CD4-positive, alpha-beta T cell (primary cell): ENCODE measurements at regions not wholly inside any gene's neighbourhood (a gene's known extent, or its start where the extent isn't known, plus 50 kb on each side); places are given as distances from the start of the nearest gene placed in this dataset.

Experiments
- ATAC-seq: fragments of 200-7000 bp; cut with Tn5 transposase; one replicate; pipeline ENCODE4 v1.10.0; 2022; ENCODE audit warnings: mild to moderate bottlenecking; ENCODE audit not compliant: poor library complexity
- CTCF ChIA-PET: fragments of 350-600 bp; sonication (Branson Sonifier 250); formaldehyde crosslinking; loops from one replicate; lab custom pipeline; 2021; ENCODE audit warnings: antibody characterized with exemption, inconsistent platforms; lab: Charles Lee
- POLR2A ChIA-PET: fragments of 350-600 bp; sonication (Branson Sonifier 250); formaldehyde crosslinking; loops from one replicate; lab custom pipeline; 2021; ENCODE audit warnings: antibody characterized with exemption, inconsistent platforms; lab: Charles Lee
- DNase-seq, 14 experiments: peaks; one replicate each; pipeline ENCODE4 v3.0.0-alpha.2; 2013 to 2020; ENCODE audit warnings: mixed read lengths in 2 of 14
- H3K27ac ChIP-seq, 2 donors: one replicate each; pipeline versions ENCODE4 v1.5.1 to v1.7.0; 2013; ENCODE audit warnings: low read length in 2 of 2, low read depth in 1 of 2, mild to moderate bottlenecking in 1 of 2
- H3K27me3 ChIP-seq, 2 experiments: 1 replicate in 1 of 2; 2 replicates in 1 of 2; pipeline versions ENCODE4 v1.6.1 to v1.7.0; 2013; ENCODE audit warnings: low read length in 2 of 2, control low read depth in 1 of 2, mild to moderate bottlenecking in 1 of 2, moderate library complexity in 1 of 2; ENCODE audit not compliant: insufficient read depth in 2 of 2, control insufficient read depth in 1 of 2
- H3K36me3 ChIP-seq: one replicate; pipeline ENCODE4 v1.6.1; 2013; ENCODE audit warnings: low read length, control low read depth; ENCODE audit not compliant: insufficient read depth
- H3K4me1 ChIP-seq: one replicate; pipeline ENCODE4 v1.6.1; 2013; ENCODE audit warnings: low read length, control low read depth; ENCODE audit not compliant: insufficient read depth
- H3K4me3 ChIP-seq: one replicate; pipeline ENCODE4 v1.5.1; 2013; ENCODE audit warnings: mild to moderate bottlenecking, low read length, moderate library complexity
- H3K9me3 ChIP-seq, 2 experiments: 1 replicate in 1 of 2; 2 replicates in 1 of 2; pipeline versions ENCODE4 v1.6.1 to v1.7.0; 2013; ENCODE audit warnings: low read length in 2 of 2, mild to moderate bottlenecking in 2 of 2, control low read depth in 1 of 2, moderate library complexity in 1 of 2; ENCODE audit not compliant: control insufficient read depth in 1 of 2, insufficient read depth in 1 of 2
- H3K27ac Mint-ChIP-seq: one replicate; pipeline ENCODE4 v1.8.0; 2020; ENCODE audit warnings: mixed read lengths
- H3K27me3 Mint-ChIP-seq: one replicate; pipeline ENCODE4 v1.8.0; 2021; ENCODE audit warnings: mixed read lengths
- H3K36me3 Mint-ChIP-seq: one replicate; pipeline ENCODE4 v1.8.0; 2021; ENCODE audit warnings: low read depth, mixed read lengths
- H3K4me1 Mint-ChIP-seq: one replicate; pipeline ENCODE4 v1.8.0; 2021; ENCODE audit warnings: low read depth, mixed read lengths
- H3K4me3 Mint-ChIP-seq: one replicate; pipeline ENCODE4 v1.8.0; 2020; ENCODE audit warnings: mild to moderate bottlenecking, mixed read lengths
- H3K9me3 Mint-ChIP-seq: one replicate; pipeline ENCODE4 v1.8.0; 2020; ENCODE audit warnings: mixed read lengths
- CTCF ChIP-seq: fragments of 200-600 bp; IDR thresholded peaks from one replicate; pipeline ENCODE4 v1.8.0; 2022; ENCODE audit warnings: antibody characterized with exemption, mild to moderate bottlenecking
- intact Hi-C, 2 experiments: fragments of 100-400 bp; cut with DNase I in 1 of 2; cut with micrococcal nuclease in 1 of 2; formaldehyde crosslinking; loops; one replicate each; pipeline versions ENCODE4 v1.15.1 to v1.9.0; 2023 to 2025; cut with DNase I, micrococcal nuclease

DNA sequence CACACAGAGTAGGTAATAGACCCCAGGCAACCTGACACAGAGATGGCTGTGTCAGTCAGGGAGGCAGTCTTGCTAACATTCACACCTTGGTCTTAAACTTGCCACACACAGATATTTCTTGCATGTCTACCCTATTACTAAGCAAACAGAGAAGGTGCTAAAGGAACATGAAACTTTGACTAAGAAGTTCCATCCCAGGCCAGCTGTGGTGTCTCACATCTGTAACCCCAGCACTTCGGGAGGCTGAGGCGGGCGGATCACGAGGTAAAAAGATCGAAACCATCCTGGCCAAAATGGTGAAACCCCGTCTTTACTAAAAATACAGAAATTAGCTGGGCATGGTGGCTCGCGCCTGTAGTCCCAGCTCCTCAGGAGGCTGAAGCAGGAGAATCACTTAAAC is 222.4 kb upstream of the JARID2 start:
- Mint-ChIP-seq H3K27ac (no peak overlapping the region), H3K36me3 (no peaks in the 10 kb centered on the region), H3K4me3 (peak overlapping the region; percentile 0), H3K27me3 (peaks cover 13% of the 10 kb centered on the region), H3K9me3 (no peaks in the 10 kb centered on the region), H3K4me1 (no peaks in the 10 kb centered on the region)
- Histone ChIP-seq H3K9me3 (no peaks in the 10 kb centered on the region), H3K27me3 (peaks cover 0 to 2% of the 10 kb centered on the region in 2 experiments), H3K36me3 (no peaks in the 10 kb centered on the region), H3K27ac (no peak overlapping the region), H3K4me3 (peak overlapping the region; percentile 25), H3K4me1 (peaks cover 16% of the 10 kb centered on the region)
- ChIA-PET POLR2A (no interaction called here), CTCF (no interaction called here)
- intact Hi-C loops = no loop called here
- ATAC-seq (no peak), DNase-seq (peak in 3 of 14 experiments; percentile 14 to 61 (median 28))
- no peak for TF ChIP-seq CTCF

DNA sequence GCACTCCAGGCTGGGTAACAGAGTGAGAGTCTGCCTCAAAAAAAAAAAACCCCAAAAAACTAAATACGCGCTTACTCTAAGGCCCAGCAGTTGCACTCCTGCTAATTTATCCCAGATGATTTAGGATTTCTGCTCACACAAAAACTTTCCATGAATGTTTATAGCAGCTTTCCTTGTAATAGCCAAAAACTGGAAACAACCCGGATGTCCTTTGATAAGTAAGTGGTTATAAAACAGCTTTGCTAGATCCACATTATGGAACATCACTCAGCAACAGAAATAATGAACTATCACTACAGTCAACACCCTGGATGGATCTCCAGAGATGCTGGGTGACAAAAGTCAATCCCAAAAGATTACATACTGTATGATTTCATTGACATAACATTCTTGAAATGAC is 220.4 kb upstream of the JARID2 start:
- ChIA-PET POLR2A (no interaction called here), CTCF (no interaction called here)
- Mint-ChIP-seq H3K4me1 (no peaks in the 10 kb centered on the region), H3K27me3 (peaks cover 10% of the 10 kb centered on the region), H3K27ac (no peak overlapping the region), H3K4me3 (no peak overlapping the region), H3K36me3 (no peaks in the 10 kb centered on the region), H3K9me3 (peaks cover 2% of the 10 kb centered on the region)
- H3K27ac ChIP-seq = no peak overlapping the region
- ATAC-seq = no peak
- H3K27me3 ChIP-seq = peaks cover 0 to 2% of the 10 kb centered on the region in 2 experiments
- H3K4me1 ChIP-seq = peaks cover 16% of the 10 kb centered on the region
- H3K9me3 ChIP-seq = no peaks in the 10 kb centered on the region
- no peak for TF ChIP-seq CTCF
- H3K36me3 ChIP-seq = no peaks in the 10 kb centered on the region
- intact Hi-C loops = no loop called here
- DNase-seq = no peak
- no peak overlapping the region for H3K4me3 ChIP-seq

DNA sequence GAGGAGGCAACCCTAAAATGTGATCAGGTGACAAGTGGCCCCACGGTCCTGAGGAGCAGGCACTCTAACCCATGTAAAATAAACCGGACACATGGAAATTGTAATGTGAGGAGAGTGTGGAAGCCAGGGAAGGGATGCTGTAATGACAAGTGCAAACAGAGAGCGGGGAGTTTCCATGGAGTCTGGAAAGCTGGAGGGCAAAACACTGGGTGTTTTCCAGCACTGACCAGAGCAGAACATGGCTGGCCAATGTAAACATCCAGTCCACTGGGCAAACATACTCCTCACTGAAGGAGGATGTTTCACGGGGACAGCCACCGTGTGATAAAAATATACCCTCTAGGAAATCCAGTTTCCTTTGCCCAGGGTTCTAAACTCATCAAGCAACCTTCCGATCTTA is 219.0 kb upstream of the JARID2 start:
- Mint-ChIP-seq H3K27ac (no peak overlapping the region), H3K4me1 (no peaks in the 10 kb centered on the region), H3K27me3 (peaks cover 1% of the 10 kb centered on the region), H3K36me3 (no peaks in the 10 kb centered on the region), H3K4me3 (no peak overlapping the region), H3K9me3 (peaks cover 5% of the 10 kb centered on the region)
- TF ChIP-seq CTCF = no peak
- ChIA-PET CTCF (no interaction called here), POLR2A (no interaction called here)
- no peak overlapping the region for H3K27ac ChIP-seq
- intact Hi-C loops = no loop called here
- no peak for DNase-seq
- H3K27me3 ChIP-seq = no peaks in the 10 kb centered on the region
- H3K9me3 ChIP-seq = no peaks in the 10 kb centered on the region
- no peak for ATAC-seq
- no peaks in the 10 kb centered on the region for H3K36me3 ChIP-seq
- no peak overlapping the region for H3K4me3 ChIP-seq
- peaks cover 12% of the 10 kb centered on the region for H3K4me1 ChIP-seq
